Medulla oblongata (tissue), 1 donor: ENCODE measurements at regions not wholly inside any gene's neighbourhood (a gene's known extent, or its start where the extent isn't known, plus 50 kb on each side); places are given as distances from the start of the nearest gene placed in this dataset.
A peak's percentile ranks its signal among the peaks of the same experiment; 100 is the strongest.

ENCODE experiments used
- DNase-seq: peaks from one replicate; pipeline ENCODE4 v3.0.0-alpha.2; 2015; ENCODE audit errors: extremely low spot score

- no peak for DNase-seq
Measured at GRCh38 chr2:204226305-204226880, 289.8 kb downstream of the ICOS start.

GRCh38 chr2:204228169-204228886, 291.8 kb downstream of the ICOS start:
- no peak for DNase-seq

- no peak for DNase-seq
Measured at GRCh38 chr2:204234248-204234647, 297.7 kb downstream of the ICOS start.

GRCh38 chr2:204234879-204235278, 298.3 kb downstream of the ICOS start:
- no peak for DNase-seq

- no peak for DNase-seq
Measured at GRCh38 chr2:204237416-204237815, 300.9 kb downstream of the ICOS start.

GRCh38 chr2:204239411-204240165, 303.0 kb downstream of the ICOS start:
- no peak for DNase-seq

- no peak for DNase-seq
Measured at GRCh38 chr2:204240961-204241360, 304.3 kb upstream of the PARD3B start.

GRCh38 chr2:204249437-204249836, 295.8 kb upstream of the PARD3B start:
- DNase-seq: no peak

- DNase-seq: no peak
Measured at GRCh38 chr2:204250692-204251091, 294.6 kb upstream of the PARD3B start.

GRCh38 chr2:204251158-204251997, 293.9 kb upstream of the PARD3B start:
- DNase-seq: no peak

GRCh38 chr2:204251998-204252376, 293.3 kb upstream of the PARD3B start:
- no peak for DNase-seq

- DNase-seq: no peak
Measured at GRCh38 chr2:204255071-204255470, 290.2 kb upstream of the PARD3B start.

GRCh38 chr2:204255526-204255925, 289.7 kb upstream of the PARD3B start:
- DNase-seq: no peak

GRCh38 chr2:204257781-204258180, 287.5 kb upstream of the PARD3B start:
- DNase-seq: no peak

- DNase-seq: no peak
Measured at GRCh38 chr2:204258890-204259289, 286.4 kb upstream of the PARD3B start.

GRCh38 chr2:204260162-204260877, 285.0 kb upstream of the PARD3B start:
- peak; percentile 93 for DNase-seq

GRCh38 chr2:204260901-204261300, 284.4 kb upstream of the PARD3B start:
- DNase-seq: no peak

- peak; percentile 46 for DNase-seq
Measured at GRCh38 chr2:204261846-204262245, 283.4 kb upstream of the PARD3B start.

GRCh38 chr2:204264085-204264553, 281.2 kb upstream of the PARD3B start:
- DNase-seq: no peak

- DNase-seq: peak; percentile 12
Measured at GRCh38 chr2:204264621-204265140, 280.6 kb upstream of the PARD3B start.

GRCh38 chr2:204265681-204266181, 279.5 kb upstream of the PARD3B start:
- DNase-seq: peak; percentile 76
